ENCODE measurements at regions not wholly inside any gene's neighbourhood (a gene's known extent, or its start where the extent isn't known, plus 50 kb on each side); places are given as distances from the start of the nearest gene placed in this dataset.

DNA sequence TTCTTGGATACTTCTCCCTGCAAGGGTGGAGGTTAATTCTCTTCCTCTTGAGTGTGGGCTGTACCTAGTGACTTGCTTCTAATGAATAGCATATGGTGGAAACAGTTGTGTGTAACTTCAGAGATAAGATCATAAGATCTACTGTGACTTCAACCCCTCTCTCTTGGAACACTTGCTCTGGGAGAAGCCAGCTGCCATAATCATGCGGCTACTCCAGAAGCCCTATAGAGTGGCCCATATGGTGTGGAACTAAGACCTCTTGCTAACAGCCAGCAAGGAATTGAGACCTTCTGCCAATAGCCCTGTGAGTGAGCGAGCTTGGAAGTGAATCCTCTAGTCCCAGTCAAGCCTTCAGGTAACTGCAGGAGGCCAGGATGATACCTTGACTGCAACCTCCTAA lies 81.1 kb downstream of the RBMX2 start:
- no peak overlapping the region for H3K4me3 ChIP-seq (ENCODE audit: extremely low read depth in 1 of 4, insufficient read depth in 2 of 4, low read depth in 3 of 4, low read length in 4 of 4)
- H2BK12ac ChIP-seq (ENCODE audit: low read depth, low read length) = no peak overlapping the region
- H3K9ac ChIP-seq (replicated peaks in 1 of 4; ENCODE audit: extremely low read depth in 1 of 4, low read depth in 3 of 4, low read length in 3 of 4) = no peak overlapping the region
- H2AFZ ChIP-seq (ENCODE audit: low read length) = no peak overlapping the region
- no peak overlapping the region for H3K4ac ChIP-seq (replicated peaks; ENCODE audit: insufficient read length, low read depth, low read length)
- H3K18ac ChIP-seq (ENCODE audit: extremely low read depth, low read length) = no peak overlapping the region
- no peak for DNase-seq (ENCODE audit: low read depth in 1 of 2, low spot score in 2 of 2)
- no peak overlapping the region for H4K8ac ChIP-seq (ENCODE audit: extremely low read depth, insufficient read depth, low read length)
- no peak overlapping the region for H2BK20ac ChIP-seq (ENCODE audit: low read length)
- H4K5ac ChIP-seq (ENCODE audit: insufficient read length, low read depth, low read length) = no peak overlapping the region
- no peaks in the 10 kb centered on the region for H3K36me3 ChIP-seq (ENCODE audit: control insufficient read depth in 2 of 4, insufficient read depth in 4 of 4, low read length in 3 of 4)
- ChIA-PET CTCF (ENCODE audit: partially characterized antibody) (no interaction called here), POLR2A (ENCODE audit: partially characterized antibody) (no interaction called here)
- H3K14ac ChIP-seq (ENCODE audit: insufficient read length) = no peak overlapping the region
- no peak overlapping the region for H4K91ac ChIP-seq (replicated peaks; ENCODE audit: insufficient read length, low read length)
- no peak overlapping the region for H3K27ac ChIP-seq (ENCODE audit: low read depth, low read length)
- H3K4me2 ChIP-seq (ENCODE audit: insufficient read depth in 1 of 2, low read depth in 2 of 2, low read length in 2 of 2) = no peak overlapping the region
- no peaks in the 10 kb centered on the region for H3K23me2 ChIP-seq (ENCODE audit: low read depth, low read length)
- no peak for FAIRE-seq
- no peak overlapping the region for H3K56ac ChIP-seq (replicated peaks; ENCODE audit: insufficient read length, low read depth, low read length)
- no peaks in the 10 kb centered on the region for H3K4me1 ChIP-seq (replicated peaks in 1 of 4; ENCODE audit: control insufficient read depth in 3 of 4, insufficient read depth in 4 of 4, low read length in 3 of 4)
- no peaks in the 10 kb centered on the region for H3K9me3 ChIP-seq (ENCODE audit: insufficient read depth in 2 of 2, low read depth in 1 of 2, low read length in 1 of 2)
- H3K23ac ChIP-seq (ENCODE audit: insufficient read length) = no peak overlapping the region
- H2AK5ac ChIP-seq (ENCODE audit: low read depth, low read length) = no peak overlapping the region
- no peak overlapping the region for H2BK5ac ChIP-seq (ENCODE audit: low read depth, low read length)
- H4K20me1 ChIP-seq (replicated peaks in 1 of 2; ENCODE audit: control insufficient read depth in 1 of 2, insufficient read depth in 2 of 2, low read length in 2 of 2) = no peaks in the 10 kb centered on the region
- no peaks in the 10 kb centered on the region for H3K79me1 ChIP-seq (ENCODE audit: low read depth, low read length)
- 86% methylated on average over 1 of the region's 2 CpGs; no CpG with 5 or more reads in 1 of the 2 experiments for WGBS, 2 experiments (ENCODE audit: extremely low coverage in 1 of 2, insufficient coverage in 1 of 2, insufficient read length in 1 of 2, insufficient replicate concordance in 2 of 2, low coverage in 1 of 2, low lambda C conversion rate in 2 of 2, missing lambda C conversion rate in 1 of 2)
- no peak overlapping the region for H2BK120ac ChIP-seq (replicated peaks; ENCODE audit: low read depth, low read length)
- H2BK15ac ChIP-seq (ENCODE audit: low read length) = no peak overlapping the region
- no peaks in the 10 kb centered on the region for H3K27me3 ChIP-seq (replicated peaks in 1 of 4; ENCODE audit: control insufficient read depth in 3 of 4, extremely low read depth in 1 of 4, insufficient read depth in 3 of 4, low read length in 3 of 4)
- H3K79me2 ChIP-seq (ENCODE audit: control insufficient read depth in 1 of 2, insufficient read depth in 2 of 2, low read length in 2 of 2) = no peaks in the 10 kb centered on the region
- TF ChIP-seq CHD2 (IDR thresholded peaks at IDR 0.05; ENCODE audit: low read length) (no peak), EGR1 (IDR thresholded peaks at IDR 0.05; ENCODE audit: borderline replicate concordance, low read depth, low read length) (no peak), KDM4A (IDR thresholded peaks at IDR 0.05; ENCODE audit: low read depth, low read length, severe bottlenecking) (no peak), CEBPB (IDR thresholded peaks at IDR 0.05; ENCODE audit: low read depth, low read length) (no peak), SP2 (IDR thresholded peaks at IDR 0.05; ENCODE audit: low read length) (no peak), RNF2 (IDR thresholded peaks at IDR 0.05; ENCODE audit: borderline replicate concordance, low read depth, low read length, missing control alignments, poor library complexity, severe bottlenecking) (no peak), JUN (IDR thresholded peaks at IDR 0.05; ENCODE audit: low read depth, low read length) (no peak), GABPA (IDR thresholded peaks at IDR 0.05; ENCODE audit: borderline replicate concordance, insufficient read depth, low read length) (no peak), TAF1 (IDR thresholded peaks at IDR 0.05; ENCODE audit: low read depth, low read length) (no peak), MAFK (IDR thresholded peaks at IDR 0.05; ENCODE audit: low read depth, low read length) (no peak), CREB1 (IDR thresholded peaks at IDR 0.05) (no peak), KDM5A (IDR thresholded peaks at IDR 0.05; ENCODE audit: low read length) (no peak), ATF2 (IDR thresholded peaks at IDR 0.05; ENCODE audit: low read length) (no peak), KDM1A (IDR thresholded peaks at IDR 0.05; ENCODE audit: borderline replicate concordance, low read length) (no peak)
